DMS153 treated with DMSO at 0.1 percent for 48 hours (cell line): ENCODE measurements at regions not wholly inside any gene's neighbourhood (a gene's known extent, or its start where the extent isn't known, plus 50 kb on each side); places are given as distances from the start of the nearest gene placed in this dataset.
"Not testable (repeated sequence)": the region's sequence is repeated elsewhere in the genome, so short reads cannot be mapped to it uniquely, and the experiment has no call there.

ENCODE experiments used
- DNase-seq: peaks from one replicate; lab custom pipeline; 2025; ENCODE audit not compliant: unreplicated experiment; lab: John Stamatoyannopoulos, UW

- not testable (repeated sequence) for DNase-seq
Observed at GRCh38 chr2:198270157-198270556, 465.8 kb downstream of the PLCL1 start.

- no peak for DNase-seq
Observed at GRCh38 chr2:198268519-198268918, 464.1 kb downstream of the PLCL1 start.

- no peak for DNase-seq
Observed at GRCh38 chr2:198259496-198259895, 455.1 kb downstream of the PLCL1 start.

GRCh38 chr2:198254536-198255090, 450.2 kb downstream of the PLCL1 start:
- no peak for DNase-seq

- DNase-seq, result no peak
Observed at GRCh38 chr2:198253995-198254394, 449.6 kb downstream of the PLCL1 start.

GRCh38 chr2:198252472-198252871, 448.1 kb downstream of the PLCL1 start:
- no peak for DNase-seq

- DNase-seq, result no peak
Observed at GRCh38 chr2:198242093-198242492, 437.7 kb downstream of the PLCL1 start.

- no peak for DNase-seq
Observed at GRCh38 chr2:198238429-198238828, 434.0 kb downstream of the PLCL1 start.

GRCh38 chr2:198236338-198236737, 431.9 kb downstream of the PLCL1 start:
- no peak for DNase-seq

- DNase-seq, result no peak
Observed at GRCh38 chr2:198232281-198232680, 427.9 kb downstream of the PLCL1 start.

- DNase-seq, result no peak
Observed at GRCh38 chr2:198231562-198231961, 427.2 kb downstream of the PLCL1 start.

- no peak for DNase-seq
Observed at GRCh38 chr2:198220763-198221610, 416.6 kb downstream of the PLCL1 start.

- no peak for DNase-seq
Observed at GRCh38 chr2:198219292-198219691, 414.9 kb downstream of the PLCL1 start.

GRCh38 chr2:198214114-198214596, 409.8 kb downstream of the PLCL1 start:
- no peak for DNase-seq

- DNase-seq, result no peak
Observed at GRCh38 chr2:198213253-198213652, 408.9 kb downstream of the PLCL1 start.

- no peak for DNase-seq
Observed at GRCh38 chr2:198211706-198212105, 407.3 kb downstream of the PLCL1 start.

- no peak for DNase-seq
Observed at GRCh38 chr2:198203336-198204069, 399.1 kb downstream of the PLCL1 start.
